ENCODE measurements at regions not wholly inside any gene's neighbourhood (a gene's known extent, or its start where the extent isn't known, plus 50 kb on each side); places are given as distances from the start of the nearest gene placed in this dataset.
A peak's percentile ranks its signal among the peaks of the same experiment; 100 is the strongest.

DNA sequence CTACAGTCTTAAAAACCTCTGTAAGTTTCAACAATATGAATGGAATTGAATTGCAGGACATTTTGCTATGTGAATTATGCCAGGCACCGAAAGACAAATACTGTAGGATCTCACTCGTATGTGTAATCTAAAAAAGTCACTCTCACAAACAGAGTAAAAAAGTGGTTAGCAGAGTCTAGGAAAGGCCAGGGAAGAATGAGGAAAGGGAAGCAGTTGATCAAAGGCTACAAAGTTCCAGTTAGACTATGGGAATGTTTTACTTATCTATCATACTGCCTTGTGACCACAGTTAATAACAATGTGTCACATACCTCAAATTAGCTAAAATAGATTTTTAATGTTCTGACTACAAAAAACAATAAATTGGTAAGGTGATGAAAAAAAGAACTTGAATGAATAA lies 565.4 kb upstream of the BRINP3 start:
- ATAC-seq, result no peak

DNA sequence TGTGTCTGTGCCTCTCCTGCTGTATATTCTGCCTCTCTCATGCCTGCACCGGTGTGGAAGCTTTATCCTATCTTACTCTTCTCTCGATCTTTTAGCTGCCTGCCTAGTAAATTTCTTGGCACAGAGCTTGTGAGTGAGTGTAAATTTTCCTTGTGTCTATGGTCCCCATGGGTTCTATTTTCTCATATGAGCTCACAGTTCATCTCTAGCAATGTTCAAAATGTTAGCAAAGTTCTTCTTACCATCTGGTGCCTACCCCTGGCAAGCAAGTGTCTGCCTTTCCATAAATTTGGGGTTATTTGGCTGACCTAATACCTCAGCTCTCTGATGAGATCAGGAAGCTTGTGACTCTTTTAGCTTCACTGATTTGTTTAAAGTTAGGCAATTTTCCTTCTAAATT lies 572.1 kb upstream of the BRINP3 start:
- no peak for TF ChIP-seq ZFP30 (CRISPR knock-in tag; IDR thresholded peaks at IDR 0.05)
- TF ChIP-seq GLIS3 (CRISPR knock-in tag; IDR thresholded peaks at IDR 0.05), result no peak
- no peak for TF ChIP-seq OSR1 (CRISPR knock-in tag; IDR thresholded peaks at IDR 0.05)
- TF ChIP-seq ISL1 (CRISPR knock-in tag; IDR thresholded peaks at IDR 0.05), result no peak
- no peak for TF ChIP-seq TOX (CRISPR knock-in tag; IDR thresholded peaks at IDR 0.05; ENCODE audit: borderline replicate concordance)
- TF ChIP-seq ZNF70 (CRISPR knock-in tag; IDR thresholded peaks at IDR 0.05), result no peak
- TF ChIP-seq, protein P1, sequence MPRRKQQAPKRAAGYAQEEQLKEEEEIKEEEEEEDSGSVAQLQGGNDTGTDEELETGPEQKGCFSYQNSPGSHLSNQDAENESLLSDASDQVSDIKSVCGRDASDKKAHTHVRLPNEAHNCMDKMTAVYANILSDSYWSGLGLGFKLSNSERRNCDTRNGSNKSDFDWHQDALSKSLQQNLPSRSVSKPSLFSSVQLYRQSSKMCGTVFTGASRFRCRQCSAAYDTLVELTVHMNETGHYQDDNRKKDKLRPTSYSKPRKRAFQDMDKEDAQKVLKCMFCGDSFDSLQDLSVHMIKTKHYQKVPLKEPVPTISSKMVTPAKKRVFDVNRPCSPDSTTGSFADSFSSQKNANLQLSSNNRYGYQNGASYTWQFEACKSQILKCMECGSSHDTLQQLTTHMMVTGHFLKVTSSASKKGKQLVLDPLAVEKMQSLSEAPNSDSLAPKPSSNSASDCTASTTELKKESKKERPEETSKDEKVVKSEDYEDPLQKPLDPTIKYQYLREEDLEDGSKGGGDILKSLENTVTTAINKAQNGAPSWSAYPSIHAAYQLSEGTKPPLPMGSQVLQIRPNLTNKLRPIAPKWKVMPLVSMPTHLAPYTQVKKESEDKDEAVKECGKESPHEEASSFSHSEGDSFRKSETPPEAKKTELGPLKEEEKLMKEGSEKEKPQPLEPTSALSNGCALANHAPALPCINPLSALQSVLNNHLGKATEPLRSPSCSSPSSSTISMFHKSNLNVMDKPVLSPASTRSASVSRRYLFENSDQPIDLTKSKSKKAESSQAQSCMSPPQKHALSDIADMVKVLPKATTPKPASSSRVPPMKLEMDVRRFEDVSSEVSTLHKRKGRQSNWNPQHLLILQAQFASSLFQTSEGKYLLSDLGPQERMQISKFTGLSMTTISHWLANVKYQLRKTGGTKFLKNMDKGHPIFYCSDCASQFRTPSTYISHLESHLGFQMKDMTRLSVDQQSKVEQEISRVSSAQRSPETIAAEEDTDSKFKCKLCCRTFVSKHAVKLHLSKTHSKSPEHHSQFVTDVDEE (CRISPR knock-in tag; IDR thresholded peaks at IDR 0.05), result no peak
- TF ChIP-seq POU6F1 (CRISPR knock-in tag; IDR thresholded peaks at IDR 0.05; ENCODE audit: borderline replicate concordance, low read depth), result no peak
- TF ChIP-seq PATZ1 (CRISPR knock-in tag; IDR thresholded peaks at IDR 0.05; ENCODE audit: borderline replicate concordance), result no peak
- no peak for TF ChIP-seq BACH2 (CRISPR knock-in tag; IDR thresholded peaks at IDR 0.05; ENCODE audit: borderline replicate concordance)
- ATAC-seq, result no peak

More for the DNA sequence above, 565.4 kb upstream of the BRINP3 start:
- TF ChIP-seq ZNF70 (CRISPR knock-in tag; IDR thresholded peaks at IDR 0.05) (no peak), ZFP3 (CRISPR knock-in tag; IDR thresholded peaks at IDR 0.05) (no peak), RARB (CRISPR knock-in tag; IDR thresholded peaks at IDR 0.05) (no peak), TOX (CRISPR knock-in tag; IDR thresholded peaks at IDR 0.05; ENCODE audit: borderline replicate concordance) (no peak), GLIS3 (CRISPR knock-in tag; IDR thresholded peaks at IDR 0.05) (no peak), ISL1 (CRISPR knock-in tag; IDR thresholded peaks at IDR 0.05) (no peak), BACH2 (CRISPR knock-in tag; IDR thresholded peaks at IDR 0.05; ENCODE audit: borderline replicate concordance) (no peak)

DNA sequence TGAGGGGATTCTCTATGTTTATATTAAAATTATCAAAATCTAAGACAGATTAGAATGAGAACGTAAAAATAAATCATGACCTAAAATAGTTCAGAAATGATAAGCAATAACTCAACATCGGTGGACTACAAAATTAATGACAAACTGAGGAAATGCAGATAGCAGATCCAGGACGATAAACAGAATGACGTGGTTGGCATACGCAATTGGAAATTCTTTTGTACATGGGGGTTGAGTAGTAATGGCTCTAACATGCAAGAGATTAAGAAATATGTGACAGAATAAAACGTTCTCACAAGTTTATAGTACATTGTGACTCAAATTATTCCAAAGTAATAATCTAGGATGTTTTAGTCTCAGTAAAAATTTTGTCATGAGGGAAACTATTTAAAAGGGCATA lies 575.2 kb upstream of the BRINP3 start:
- TF ChIP-seq ZC3H10 (CRISPR knock-in tag; IDR thresholded peaks at IDR 0.05), result peak; percentile 93
- TF ChIP-seq ZFP3 (CRISPR knock-in tag; IDR thresholded peaks at IDR 0.05), result no peak
- peak; percentile 74; the same call in 1 of the 2 replicates for TF ChIP-seq TOX (CRISPR knock-in tag; IDR thresholded peaks at IDR 0.05; ENCODE audit: borderline replicate concordance)
- no peak for ATAC-seq

DNA sequence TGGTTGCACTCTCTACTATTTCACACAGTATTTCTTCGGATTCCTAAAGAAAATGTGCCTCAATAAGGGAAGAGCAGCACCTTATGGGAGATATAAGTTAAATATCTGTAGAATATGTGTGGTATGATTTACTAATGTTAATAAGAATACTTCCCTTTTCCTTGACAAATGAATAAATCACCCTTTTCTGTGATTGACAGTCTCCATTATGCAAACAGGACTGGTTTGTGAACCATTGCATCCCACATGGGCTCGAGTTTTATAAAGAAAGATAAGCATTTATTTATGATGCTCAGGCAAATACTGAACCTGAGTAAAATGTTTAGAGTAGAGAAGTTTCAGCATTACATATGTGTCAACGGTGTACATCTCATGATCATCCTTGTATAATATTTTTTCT lies 587.7 kb upstream of the BRINP3 start:
- no peak for ATAC-seq
- no peak for TF ChIP-seq OSR1 (CRISPR knock-in tag; IDR thresholded peaks at IDR 0.05)
- no peak for TF ChIP-seq BACH2 (CRISPR knock-in tag; IDR thresholded peaks at IDR 0.05; ENCODE audit: borderline replicate concordance)
- TF ChIP-seq, protein P2, sequence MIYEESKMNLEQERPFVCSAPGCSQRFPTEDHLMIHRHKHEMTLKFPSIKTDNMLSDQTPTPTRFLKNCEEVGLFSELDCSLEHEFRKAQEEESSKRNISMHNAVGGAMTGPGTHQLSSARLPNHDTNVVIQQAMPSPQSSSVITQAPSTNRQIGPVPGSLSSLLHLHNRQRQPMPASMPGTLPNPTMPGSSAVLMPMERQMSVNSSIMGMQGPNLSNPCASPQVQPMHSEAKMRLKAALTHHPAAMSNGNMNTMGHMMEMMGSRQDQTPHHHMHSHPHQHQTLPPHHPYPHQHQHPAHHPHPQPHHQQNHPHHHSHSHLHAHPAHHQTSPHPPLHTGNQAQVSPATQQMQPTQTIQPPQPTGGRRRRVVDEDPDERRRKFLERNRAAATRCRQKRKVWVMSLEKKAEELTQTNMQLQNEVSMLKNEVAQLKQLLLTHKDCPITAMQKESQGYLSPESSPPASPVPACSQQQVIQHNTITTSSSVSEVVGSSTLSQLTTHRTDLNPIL (CRISPR knock-in tag; IDR thresholded peaks at IDR 0.05; ENCODE audit: low read depth), result no peak
- TF ChIP-seq ZFP3 (CRISPR knock-in tag; IDR thresholded peaks at IDR 0.05), result no peak
- no peak for TF ChIP-seq CSDC2 (CRISPR knock-in tag; IDR thresholded peaks at IDR 0.05)
- no peak for TF ChIP-seq ISL1 (CRISPR knock-in tag; IDR thresholded peaks at IDR 0.05)
- TF ChIP-seq ZC3H10 (CRISPR knock-in tag; IDR thresholded peaks at IDR 0.05), result no peak
- TF ChIP-seq PATZ1 (CRISPR knock-in tag; IDR thresholded peaks at IDR 0.05; ENCODE audit: borderline replicate concordance), result no peak
- TF ChIP-seq TCF4 (CRISPR knock-in tag; IDR thresholded peaks at IDR 0.05; ENCODE audit: borderline replicate concordance), result no peak
- TF ChIP-seq ZNF70 (CRISPR knock-in tag; IDR thresholded peaks at IDR 0.05), result no peak
- TF ChIP-seq GLIS3 (CRISPR knock-in tag; IDR thresholded peaks at IDR 0.05), result no peak
- no peak for TF ChIP-seq ARNTL (CRISPR knock-in tag; IDR thresholded peaks at IDR 0.05; ENCODE audit: borderline replicate concordance, low read depth)
- no peak for TF ChIP-seq ZNF565 (CRISPR knock-in tag; conservative IDR thresholded peaks at IDR 0.05; ENCODE audit: low read depth)
- no peak for TF ChIP-seq ESRRG (CRISPR knock-in tag; IDR thresholded peaks at IDR 0.05)
- TF ChIP-seq, protein P3, sequence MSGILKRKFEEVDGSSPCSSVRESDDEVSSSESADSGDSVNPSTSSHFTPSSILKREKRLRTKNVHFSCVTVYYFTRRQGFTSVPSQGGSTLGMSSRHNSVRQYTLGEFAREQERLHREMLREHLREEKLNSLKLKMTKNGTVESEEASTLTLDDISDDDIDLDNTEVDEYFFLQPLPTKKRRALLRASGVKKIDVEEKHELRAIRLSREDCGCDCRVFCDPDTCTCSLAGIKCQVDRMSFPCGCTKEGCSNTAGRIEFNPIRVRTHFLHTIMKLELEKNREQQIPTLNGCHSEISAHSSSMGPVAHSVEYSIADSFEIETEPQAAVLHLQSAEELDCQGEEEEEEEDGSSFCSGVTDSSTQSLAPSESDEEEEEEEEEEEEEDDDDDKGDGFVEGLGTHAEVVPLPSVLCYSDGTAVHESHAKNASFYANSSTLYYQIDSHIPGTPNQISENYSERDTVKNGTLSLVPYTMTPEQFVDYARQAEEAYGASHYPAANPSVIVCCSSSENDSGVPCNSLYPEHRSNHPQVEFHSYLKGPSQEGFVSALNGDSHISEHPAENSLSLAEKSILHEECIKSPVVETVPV (CRISPR knock-in tag; IDR thresholded peaks at IDR 0.05), result no peak
- no peak for TF ChIP-seq ZNF8 (CRISPR knock-in tag; IDR thresholded peaks at IDR 0.05)
- TF ChIP-seq ZFP30 (CRISPR knock-in tag; IDR thresholded peaks at IDR 0.05), result no peak
- no peak for TF ChIP-seq PPARA (CRISPR knock-in tag; IDR thresholded peaks at IDR 0.05; ENCODE audit: borderline replicate concordance)

Data from SK-N-SH treated with all-trans-retinoic acid at 6 μM for 48 hours (cell line).